ENCODE measurements at regions not wholly inside any gene's neighbourhood (a gene's known extent, or its start where the extent isn't known, plus 50 kb on each side); places are given as distances from the start of the nearest gene placed in this dataset.

GRCh38 chr11:135075740-135076139 lies 663.7 kb upstream of the B3GAT1 start:
- peak; percentile 20 for TF ChIP-seq CTCF (IDR thresholded peaks at IDR 0.05; ENCODE audit: poor library complexity, severe bottlenecking)
- DNase-seq (ENCODE audit: low spot score) (no peak), ATAC-seq (ENCODE audit: low read depth) (no peak)
- H3K4me3 ChIP-seq (ENCODE audit: severe bottlenecking), result no peak overlapping the region
- H3K27ac ChIP-seq (ENCODE audit: poor library complexity, severe bottlenecking), result no peak overlapping the region
- H3K27me3 ChIP-seq (ENCODE audit: insufficient read depth, poor library complexity, severe bottlenecking), result no peaks in the 10 kb centered on the region
- H3K4me1 ChIP-seq (ENCODE audit: insufficient read depth, poor library complexity, severe bottlenecking), result no peaks in the 10 kb centered on the region
- H3K9me3 ChIP-seq (ENCODE audit: severe bottlenecking), result no peaks in the 10 kb centered on the region
- H3K36me3 ChIP-seq (ENCODE audit: low read depth), result no peaks in the 10 kb centered on the region

- Histone ChIP-seq H3K9me3 (ENCODE audit: severe bottlenecking) (no peaks in the 10 kb centered on the region), H3K27ac (ENCODE audit: poor library complexity, severe bottlenecking) (no peak overlapping the region), H3K4me3 (ENCODE audit: severe bottlenecking) (no peak overlapping the region), H3K36me3 (ENCODE audit: low read depth) (no peaks in the 10 kb centered on the region), H3K27me3 (ENCODE audit: insufficient read depth, poor library complexity, severe bottlenecking) (no peaks in the 10 kb centered on the region), H3K4me1 (ENCODE audit: insufficient read depth, poor library complexity, severe bottlenecking) (peaks cover 12% of the 10 kb centered on the region)
- TF ChIP-seq CTCF (IDR thresholded peaks at IDR 0.05; ENCODE audit: poor library complexity, severe bottlenecking), result peak; percentile 71
- no peak for DNase-seq (ENCODE audit: low spot score)
- no peak for ATAC-seq (ENCODE audit: low read depth)
Observed at GRCh38 chr11:135074397-135074998, 662.5 kb upstream of the B3GAT1 start.

- Histone ChIP-seq H3K4me3 (ENCODE audit: severe bottlenecking) (no peak overlapping the region), H3K27ac (ENCODE audit: poor library complexity, severe bottlenecking) (no peak overlapping the region), H3K4me1 (ENCODE audit: insufficient read depth, poor library complexity, severe bottlenecking) (peaks cover 18% of the 10 kb centered on the region), H3K9me3 (ENCODE audit: severe bottlenecking) (no peaks in the 10 kb centered on the region), H3K36me3 (ENCODE audit: low read depth) (no peaks in the 10 kb centered on the region), H3K27me3 (ENCODE audit: insufficient read depth, poor library complexity, severe bottlenecking) (no peaks in the 10 kb centered on the region)
- no peak for TF ChIP-seq CTCF (IDR thresholded peaks at IDR 0.05; ENCODE audit: poor library complexity, severe bottlenecking)
- DNase-seq (ENCODE audit: low spot score) (no peak), ATAC-seq (ENCODE audit: low read depth) (no peak)
Observed at GRCh38 chr11:135073870-135074269, 661.8 kb upstream of the B3GAT1 start.

GRCh38 chr11:135073381-135073780 lies 661.3 kb upstream of the B3GAT1 start:
- no peak overlapping the region for H3K27ac ChIP-seq (ENCODE audit: poor library complexity, severe bottlenecking)
- H3K4me1 ChIP-seq (ENCODE audit: insufficient read depth, poor library complexity, severe bottlenecking), result peaks cover 18% of the 10 kb centered on the region
- H3K36me3 ChIP-seq (ENCODE audit: low read depth), result no peaks in the 10 kb centered on the region
- no peaks in the 10 kb centered on the region for H3K27me3 ChIP-seq (ENCODE audit: insufficient read depth, poor library complexity, severe bottlenecking)
- TF ChIP-seq CTCF (IDR thresholded peaks at IDR 0.05; ENCODE audit: poor library complexity, severe bottlenecking), result no peak
- no peaks in the 10 kb centered on the region for H3K9me3 ChIP-seq (ENCODE audit: severe bottlenecking)
- H3K4me3 ChIP-seq (ENCODE audit: severe bottlenecking), result no peak overlapping the region
- ATAC-seq (ENCODE audit: low read depth) (no peak), DNase-seq (ENCODE audit: low spot score) (no peak)

- Histone ChIP-seq H3K27ac (ENCODE audit: poor library complexity, severe bottlenecking) (peak overlapping the region; percentile 85), H3K27me3 (ENCODE audit: insufficient read depth, poor library complexity, severe bottlenecking) (no peaks in the 10 kb centered on the region), H3K9me3 (ENCODE audit: severe bottlenecking) (no peaks in the 10 kb centered on the region), H3K4me1 (ENCODE audit: insufficient read depth, poor library complexity, severe bottlenecking) (peaks cover 18% of the 10 kb centered on the region), H3K36me3 (ENCODE audit: low read depth) (no peaks in the 10 kb centered on the region), H3K4me3 (ENCODE audit: severe bottlenecking) (no peak overlapping the region)
- ATAC-seq (ENCODE audit: low read depth) (peak; percentile 92), DNase-seq (ENCODE audit: low spot score) (peak; percentile 72)
- TF ChIP-seq CTCF (IDR thresholded peaks at IDR 0.05; ENCODE audit: poor library complexity, severe bottlenecking), result no peak
Observed at GRCh38 chr11:135069890-135070289, 657.8 kb upstream of the B3GAT1 start.
